GM12878 (cell line): ENCODE measurements at regions not wholly inside any gene's neighbourhood (a gene's known extent, or its start where the extent isn't known, plus 50 kb on each side); places are given as distances from the start of the nearest gene placed in this dataset.

ENCODE experiments used
- ATAC-seq: fragments of 200-7000 bp; cut with Tn5 transposase; 3 replicates; pipeline ENCODE4 v1.9.1; 2020; ENCODE audit warnings: mild to moderate bottlenecking, moderate library complexity
- BruUV-seq: library from RNA; stranded (reverse); fragments of 400-500 nt; replicated peaks from 2 replicates; lab custom pipeline; 2021; lab: Mats Ljungman, UMichigan
- CTCF ChIA-PET: fragments of 300-600 bp; sonication (Branson Sonifier 250); formaldehyde crosslinking; extraction: SDS; loops from one replicate; lab custom pipeline; 2021; ENCODE audit warnings: inconsistent platforms; lab: Yijun Ruan, JAX
- POLR2A ChIA-PET: fragments of 350-600 bp; formaldehyde crosslinking; extraction: SDS; loops from one replicate; lab custom pipeline; 2021; ENCODE audit warnings: inconsistent platforms; lab: Charles Lee
- RAD21 ChIA-PET: fragments of 300-600 bp; sonication (Branson Sonifier 250); formaldehyde crosslinking; loops from one replicate; lab custom pipeline; 2023; ENCODE audit warnings: antibody characterized with exemption; ENCODE audit not compliant: unreplicated experiment; lab: Charles Lee
- SMC1A ChIA-PET: fragments of 300-600 bp; sonication (Branson Sonifier 250); formaldehyde crosslinking; loops from one replicate; lab custom pipeline; 2023; ENCODE audit not compliant: unreplicated experiment, uncharacterized antibody; lab: Charles Lee
- DNase-seq: peaks from one replicate; pipeline ENCODE4 v3.0.0-alpha.2; 2011; ENCODE audit warnings: low read depth, low spot score
- FAIRE-seq: peaks from 3 replicates; lab custom pipeline; 2011; peaks lifted over from hg19 to GRCh38; lab: Jason Lieb, UNC
- H2AFZ ChIP-seq: 2 replicates; pipeline ENCODE4 v1.6.0; 2011; ENCODE audit warnings: low read depth, low read length, control low read depth; ENCODE audit not compliant: control insufficient read depth
- H3K27ac ChIP-seq: 2 replicates; pipeline ENCODE4 v1.5.1; 2011; ENCODE audit warnings: control low read depth; ENCODE audit not compliant: control insufficient read depth, insufficient read depth
- H3K27me3 ChIP-seq, 2 experiments: replicated peaks in 1 of 2; 2 replicates each; pipeline versions ENCODE4 v1.6.0 to v1.6.1; 2011; ENCODE audit warnings: low read length in 1 of 2; ENCODE audit not compliant: control insufficient read depth in 2 of 2, insufficient read depth in 2 of 2
- H3K36me3 ChIP-seq, 2 experiments: 2 replicates each; pipeline ENCODE4 v1.5.1; 2011; ENCODE audit warnings: low read length in 1 of 2; ENCODE audit not compliant: control insufficient read depth in 2 of 2, insufficient read depth in 2 of 2
- H3K4me1 ChIP-seq: 2 replicates; pipeline ENCODE4 v1.6.1; 2011; ENCODE audit warnings: mild to moderate bottlenecking, low read length, moderate library complexity, mixed read lengths; ENCODE audit not compliant: control insufficient read depth, insufficient read depth
- H3K4me2 ChIP-seq: 2 replicates; pipeline ENCODE4 v1.6.0; 2011; ENCODE audit warnings: control low read depth; ENCODE audit not compliant: control insufficient read depth, insufficient read depth
- H3K4me3 ChIP-seq: fragments of 200-600 bp; sonication (generic); 2 replicates; pipeline ENCODE4 v1.5.1; 2016
- H3K79me2 ChIP-seq: 2 replicates; pipeline ENCODE4 v1.6.0; 2011; ENCODE audit warnings: low read length; ENCODE audit not compliant: control insufficient read depth, insufficient read depth
- H3K9ac ChIP-seq: 2 replicates; pipeline ENCODE4 v1.8.0; 2011; ENCODE audit warnings: low read length, control low read depth, mixed read lengths; ENCODE audit not compliant: control insufficient read depth, insufficient read depth
- H3K9me3 ChIP-seq: replicated peaks from 3 replicates; pipeline ENCODE4 v1.5.1; 2011; ENCODE audit warnings: mild to moderate bottlenecking, low read length; ENCODE audit not compliant: control insufficient read depth, insufficient read depth
- H4K20me1 ChIP-seq: 2 replicates; pipeline ENCODE4 v1.6.0; 2011; ENCODE audit not compliant: control insufficient read depth, insufficient read depth
- CTCF ChIP-seq, 3 experiments: IDR thresholded peaks in 2 of 3; conservative IDR thresholded peaks in 1 of 3; 2 replicates each; pipeline ENCODE4 v1.5.1; 2011; ENCODE audit warnings: low read depth in 3 of 3, low read length in 3 of 3, mild to moderate bottlenecking in 3 of 3, control low read depth in 2 of 3, moderate library complexity in 2 of 3, inconsistent platforms in 1 of 3, mixed read lengths in 1 of 3; ENCODE audit not compliant: control insufficient read depth in 2 of 3, insufficient read depth in 1 of 3; ENCODE audit errors: extremely low read depth in 1 of 3
- EZH2 ChIP-seq: IDR thresholded peaks from 2 replicates; pipeline ENCODE4 v1.6.1; 2012; ENCODE audit warnings: low read depth, mild to moderate bottlenecking, control low read depth, inconsistent platforms, low read length, borderline replicate concordance; ENCODE audit not compliant: control insufficient read depth
- MTA3 ChIP-seq: IDR thresholded peaks from 2 replicates; pipeline ENCODE4 v1.6.1; 2012; ENCODE audit warnings: low read length, inconsistent platforms, borderline replicate concordance
- NR2C2 ChIP-seq: IDR thresholded peaks from 2 replicates; pipeline ENCODE4 v1.6.1; 2011; ENCODE audit warnings: borderline replicate concordance, low read depth; ENCODE audit not compliant: control insufficient read depth, insufficient read length
- NR2F1 ChIP-seq: fragments of 450-650 bp; conservative IDR thresholded peaks from 2 replicates; pipeline ENCODE4 v1.6.1; 2017; ENCODE audit warnings: mild to moderate bottlenecking
- PML ChIP-seq: IDR thresholded peaks from 2 replicates; pipeline ENCODE4 v1.6.1; 2012; ENCODE audit warnings: low read length, inconsistent platforms
- SMARCA5 ChIP-seq: fragments of 450-650 bp; IDR thresholded peaks from 2 replicates; pipeline ENCODE4 v1.6.1; 2017; ENCODE audit warnings: mild to moderate bottlenecking
- SPI1 ChIP-seq: IDR thresholded peaks from 2 replicates; pipeline ENCODE4 v1.6.1; 2011; ENCODE audit warnings: low read depth, mild to moderate bottlenecking, low read length, moderate library complexity, borderline replicate concordance; ENCODE audit not compliant: insufficient read depth
- ZNF687 ChIP-seq: fragments of 450-650 bp; IDR thresholded peaks from 2 replicates; pipeline ENCODE4 v1.6.1; 2017; ENCODE audit warnings: mild to moderate bottlenecking, moderate library complexity
- ZZZ3 ChIP-seq: IDR thresholded peaks from 2 replicates; pipeline ENCODE4 v1.6.1; 2011; ENCODE audit warnings: low read depth; ENCODE audit not compliant: control insufficient read depth, insufficient read length
- WGBS: methylation state at CpG from one replicate; pipeline ENCODE4 v1.1.6; 2016; ENCODE audit warnings: low lambda C conversion rate; ENCODE audit not compliant: insufficient replicate concordance, insufficient coverage; ENCODE audit errors: missing lambda C conversion rate; 5-methylcytosine and 5-hydroxymethylcytosine counted together
- in situ Hi-C: fragments of 300-500 bp; cut with MboI; formaldehyde crosslinking; loops from 9 replicates; pipeline ENCODE4 v1.14.3; 2018; ENCODE audit warnings: mixed read lengths
- intact Hi-C: fragments of 100-400 bp; cut with micrococcal nuclease; formaldehyde crosslinking; loops from one replicate; pipeline ENCODE4 v1.14.2; 2022; ENCODE audit not compliant: unreplicated experiment

- ChIA-PET SMC1A (no interaction called here), POLR2A (no interaction called here), RAD21 (no interaction called here), CTCF (no interaction called here)
- Histone ChIP-seq H3K4me1 (no peaks in the 10 kb centered on the region), H3K79me2 (no peaks in the 10 kb centered on the region), H3K27me3 (no peaks in the 10 kb centered on the region), H3K9me3 (no peaks in the 10 kb centered on the region), H3K36me3 (no peaks in the 10 kb centered on the region), H3K4me3 (no peak overlapping the region), H2AFZ (no peak overlapping the region), H4K20me1 (no peaks in the 10 kb centered on the region), H3K27ac (no peak overlapping the region), H3K9ac (no peak overlapping the region), H3K4me2 (no peak overlapping the region)
- BruUV-seq = no TSS peak
- intact Hi-C loops = no loop called here
- TF ChIP-seq SMARCA5 (no peak), EZH2 (no peak), NR2F1 (no peak), NR2C2 (no peak)
- no peak for DNase-seq
- no peak for FAIRE-seq
- in situ Hi-C loops = no loop called here
- 11% methylated on average over 2 of the region's 2 CpGs for WGBS
- ATAC-seq = no peak
These were observed 430.1 kb upstream of the DAB2 start for GRCh38 chr5:39854771-39855410.

- RAD21 ChIA-PET = no interaction called here
- Histone ChIP-seq H3K36me3 (no peaks in the 10 kb centered on the region), H3K4me3 (no peak overlapping the region), H3K27ac (no peak overlapping the region), H3K79me2 (no peaks in the 10 kb centered on the region), H3K27me3 (no peaks in the 10 kb centered on the region), H3K4me2 (no peak overlapping the region), H3K4me1 (no peaks in the 10 kb centered on the region), H3K9me3 (no peaks in the 10 kb centered on the region), H3K9ac (no peak overlapping the region), H4K20me1 (no peaks in the 10 kb centered on the region), H2AFZ (no peak overlapping the region)
- FAIRE-seq = no peak
- intact Hi-C loops = no loop called here
- in situ Hi-C loops = no loop called here
- ATAC-seq = no peak
- SMC1A ChIA-PET = interaction anchor here (0.7 kb wide), 1 partner anchor 218 kb away, joined by 3 read pairs; no protein-coding TSS in a partner anchor
- 24% methylated on average over 4 of the region's 4 CpGs for WGBS
- POLR2A ChIA-PET = no interaction called here
- CTCF ChIA-PET = no interaction called here
- no TSS peak for BruUV-seq
- no peak for DNase-seq
- TF ChIP-seq MTA3 = no peak
- TF ChIP-seq ZNF687 = no peak
- TF ChIP-seq ZZZ3 = no peak
- no peak for TF ChIP-seq CTCF (IDR thresholded peaks at IDR 0.05 in 2 of 3, conservative IDR thresholded peaks at IDR 0.05 in 1 of 3; ENCODE audit: control insufficient read depth in 2 of 3, extremely low read depth in 1 of 3, insufficient read depth in 1 of 3, low read depth in 3 of 3, low read length in 3 of 3)
- TF ChIP-seq PML = no peak
- TF ChIP-seq SPI1 = no peak
These were observed 425.5 kb upstream of the DAB2 start for GRCh38 chr5:39850291-39850690.
